SK-N-SH (cell line): ENCODE measurements at regions not wholly inside any gene's neighbourhood (a gene's known extent, or its start where the extent isn't known, plus 50 kb on each side); places are given as distances from the start of the nearest gene placed in this dataset.

ENCODE experiments used
- CTCF ChIA-PET: fragments of 300-600, 350-600 bp; formaldehyde crosslinking; extraction: SDS; loops from one replicate; lab custom pipeline; 2021; lab: Yijun Ruan, JAX
- POLR2A ChIA-PET: fragments of 350-600 bp; sonication (Branson Sonifier 250); formaldehyde crosslinking; extraction: SDS; loops from one replicate; lab custom pipeline; 2020; ENCODE audit warnings: antibody characterized with exemption, inconsistent platforms; lab: Yijun Ruan, JAX
- DNase-seq: peaks from one replicate; pipeline ENCODE4 v3.0.0; 2012
- H2AFZ ChIP-seq: fragments of 200-600 bp; sonication (generic); 2 replicates; pipeline ENCODE4 v1.8.1; 2016; ENCODE audit warnings: antibody characterized with exemption, mild to moderate bottlenecking, low read depth
- H3F3A ChIP-seq: fragments of 200-600 bp; sonication (generic); replicated peaks from 2 replicates; pipeline ENCODE3; 2016; ENCODE audit warnings: antibody characterized with exemption, mild to moderate bottlenecking; ENCODE audit not compliant: insufficient read depth
- H3K27ac ChIP-seq, 2 experiments: fragments of 200-500 bp in 1 of 2; fragments of 200-600 bp in 1 of 2; sonication (Bioruptor generic) in 1 of 2; sonication (generic), shearing (Covaris generic) in 1 of 2; 2 replicates each; pipeline versions ENCODE4 v1.5.1 to v1.6.1; 2014 to 2016; ENCODE audit warnings: low read depth in 2 of 2, inconsistent platforms in 1 of 2, low read length in 1 of 2, mild to moderate bottlenecking in 1 of 2, mixed read lengths in 1 of 2
- H3K27me3 ChIP-seq: fragments of 200-600 bp; sonication (generic), shearing (Covaris generic); 2 replicates; pipeline ENCODE4 v1.6.1; 2016; ENCODE audit warnings: mixed run types; ENCODE audit not compliant: insufficient read depth
- H3K36me3 ChIP-seq, 2 experiments: fragments of 200-500 bp in 1 of 2; fragments of 200-600 bp in 1 of 2; sonication (Bioruptor generic) in 1 of 2; sonication (generic) in 1 of 2; replicated peaks in 1 of 2; 2 replicates each; pipeline versions ENCODE3 to v1.5.1; 2014 to 2016; ENCODE audit warnings: low read length in 1 of 2, mild to moderate bottlenecking in 1 of 2; ENCODE audit not compliant: insufficient read depth in 2 of 2, control insufficient read depth in 1 of 2
- H3K4me1 ChIP-seq, 2 experiments: fragments of 200-500 bp in 1 of 2; fragments of 200-600 bp in 1 of 2; sonication (Bioruptor generic) in 1 of 2; sonication (generic), shearing (Covaris generic) in 1 of 2; 2 replicates each; pipeline versions ENCODE4 v1.5.1 to v1.6.1; 2014 to 2016; ENCODE audit warnings: low read depth in 1 of 2, low read length in 1 of 2, mixed run types in 1 of 2; ENCODE audit not compliant: insufficient read depth in 2 of 2, control insufficient read depth in 1 of 2
- H3K4me2 ChIP-seq: fragments of 200-600 bp; sonication (generic), shearing (Covaris generic); 2 replicates; pipeline ENCODE4 v1.6.1; 2017; ENCODE audit warnings: mixed run types
- H3K4me3 ChIP-seq, 2 experiments: fragments of 200-500 bp in 1 of 2; fragments of 200-600 bp in 1 of 2; sonication (Bioruptor generic) in 1 of 2; sonication (generic), shearing (Covaris generic) in 1 of 2; 2 replicates each; pipeline versions ENCODE4 v1.5.1 to v1.8.1; 2014 to 2016; ENCODE audit warnings: low read depth in 2 of 2, inconsistent platforms in 1 of 2, low read length in 1 of 2, mild to moderate bottlenecking in 1 of 2, mixed read lengths in 1 of 2, moderate library complexity in 1 of 2
- H3K79me2 ChIP-seq: fragments of 200-600 bp; sonication (generic); 2 replicates; pipeline ENCODE4 v1.8.1; 2017; ENCODE audit warnings: mild to moderate bottlenecking; ENCODE audit not compliant: insufficient read depth
- H3K9ac ChIP-seq: fragments of 200-600 bp; sonication (generic); 2 replicates; pipeline ENCODE4 v1.6.1; 2017; ENCODE audit warnings: mixed run types
- H3K9me2 ChIP-seq: fragments of 200-600 bp; sonication (generic); 2 replicates; pipeline ENCODE4 v1.6.1; 2017; ENCODE audit warnings: mixed run types
- H3K9me3 ChIP-seq: fragments of 200-600 bp; sonication (generic); 2 replicates; pipeline ENCODE4 v1.6.1; 2017; ENCODE audit warnings: mixed run types, mild to moderate bottlenecking, moderate library complexity
- H4K20me1 ChIP-seq: fragments of 200-600 bp; sonication (generic); 2 replicates; pipeline ENCODE4 v1.6.1; 2017; ENCODE audit warnings: mild to moderate bottlenecking, mixed run types; ENCODE audit not compliant: insufficient read depth
- EZH2phosphoT487 ChIP-seq: fragments of 200-600 bp; sonication (generic); IDR thresholded peaks from 2 replicates; pipeline ENCODE4 v1.6.1; 2017; ENCODE audit warnings: low read depth, mixed run types, mild to moderate bottlenecking, antibody characterized with exemption, moderate library complexity, borderline replicate concordance
- FOXM1 ChIP-seq: IDR thresholded peaks from 2 replicates; pipeline ENCODE4 v1.4.0; 2012; ENCODE audit warnings: low read depth, mild to moderate bottlenecking
- GATA2 ChIP-seq: sonication (generic); formaldehyde crosslinking; IDR thresholded peaks from 2 replicates; pipeline ENCODE4 v1.5.0; 2020; ENCODE audit warnings: mild to moderate bottlenecking, missing genetic modification reagents
- JUND ChIP-seq: IDR thresholded peaks from 2 replicates; pipeline ENCODE4 v1.4.0; 2012
- PBX3 ChIP-seq: IDR thresholded peaks from 2 replicates; pipeline ENCODE4; 2012
- RAD21 ChIP-seq: IDR thresholded peaks from 2 replicates; pipeline ENCODE4 v1.6.1; 2012; ENCODE audit warnings: mild to moderate bottlenecking, low read length
- RCOR1 ChIP-seq: fragments of 150-350 bp; IDR thresholded peaks from 2 replicates; pipeline ENCODE4 v1.6.1; 2017; ENCODE audit warnings: antibody characterized with exemption, low read length
- RFX5 ChIP-seq: IDR thresholded peaks from 2 replicates; pipeline ENCODE4 v1.6.1; 2012; ENCODE audit warnings: mild to moderate bottlenecking, improper control_type of control experiment, low read length
- RXRA ChIP-seq: IDR thresholded peaks from 2 replicates; pipeline ENCODE4 v1.4.0; 2012; ENCODE audit warnings: low read depth, mild to moderate bottlenecking, borderline replicate concordance
- TEAD4 ChIP-seq: IDR thresholded peaks from 2 replicates; pipeline ENCODE4 v1.4.0; 2012; ENCODE audit warnings: mild to moderate bottlenecking, borderline replicate concordance; ENCODE audit not compliant: insufficient read depth
- ZBTB33 ChIP-seq: IDR thresholded peaks from 2 replicates; pipeline ENCODE4 v1.4.0; 2012; ENCODE audit warnings: low read depth, borderline replicate concordance
- WGBS: methylation state at CpG from one replicate; pipeline ENCODE4 v1.1.6; 2017; ENCODE audit warnings: low lambda C conversion rate; 5-methylcytosine and 5-hydroxymethylcytosine counted together
- TF ChIP-seq, protein P1 (sequence below): IDR thresholded peaks from 2 replicates; pipeline ENCODE4 v1.4.0; 2012; ENCODE audit warnings: low read depth
- TF ChIP-seq, protein P2 (sequence below): IDR thresholded peaks from 2 replicates; pipeline ENCODE4 v1.6.1; 2012; ENCODE audit warnings: mild to moderate bottlenecking, low read depth, low read length, moderate library complexity
- TF ChIP-seq, protein P3 (sequence below): fragments of 150-350 bp; IDR thresholded peaks from 2 replicates; pipeline ENCODE4 v1.6.1; 2017; ENCODE audit warnings: antibody characterized with exemption, low read length, low read depth, borderline replicate concordance

- 44% methylated on average over 2 of the region's 2 CpGs for WGBS
- H3K27me3 ChIP-seq = peaks cover 4% of the 10 kb centered on the region; the same call in 1 of the 2 replicates
- no peaks in the 10 kb centered on the region for H3K4me1 ChIP-seq
- DNase-seq = no peak
- no peak for TF ChIP-seq RAD21
- TF ChIP-seq, protein P1, sequence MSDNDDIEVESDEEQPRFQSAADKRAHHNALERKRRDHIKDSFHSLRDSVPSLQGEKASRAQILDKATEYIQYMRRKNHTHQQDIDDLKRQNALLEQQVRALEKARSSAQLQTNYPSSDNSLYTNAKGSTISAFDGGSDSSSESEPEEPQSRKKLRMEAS = no peak
- TF ChIP-seq RFX5 = no peak
- no peak for TF ChIP-seq FOXM1
- TF ChIP-seq, protein P2, sequence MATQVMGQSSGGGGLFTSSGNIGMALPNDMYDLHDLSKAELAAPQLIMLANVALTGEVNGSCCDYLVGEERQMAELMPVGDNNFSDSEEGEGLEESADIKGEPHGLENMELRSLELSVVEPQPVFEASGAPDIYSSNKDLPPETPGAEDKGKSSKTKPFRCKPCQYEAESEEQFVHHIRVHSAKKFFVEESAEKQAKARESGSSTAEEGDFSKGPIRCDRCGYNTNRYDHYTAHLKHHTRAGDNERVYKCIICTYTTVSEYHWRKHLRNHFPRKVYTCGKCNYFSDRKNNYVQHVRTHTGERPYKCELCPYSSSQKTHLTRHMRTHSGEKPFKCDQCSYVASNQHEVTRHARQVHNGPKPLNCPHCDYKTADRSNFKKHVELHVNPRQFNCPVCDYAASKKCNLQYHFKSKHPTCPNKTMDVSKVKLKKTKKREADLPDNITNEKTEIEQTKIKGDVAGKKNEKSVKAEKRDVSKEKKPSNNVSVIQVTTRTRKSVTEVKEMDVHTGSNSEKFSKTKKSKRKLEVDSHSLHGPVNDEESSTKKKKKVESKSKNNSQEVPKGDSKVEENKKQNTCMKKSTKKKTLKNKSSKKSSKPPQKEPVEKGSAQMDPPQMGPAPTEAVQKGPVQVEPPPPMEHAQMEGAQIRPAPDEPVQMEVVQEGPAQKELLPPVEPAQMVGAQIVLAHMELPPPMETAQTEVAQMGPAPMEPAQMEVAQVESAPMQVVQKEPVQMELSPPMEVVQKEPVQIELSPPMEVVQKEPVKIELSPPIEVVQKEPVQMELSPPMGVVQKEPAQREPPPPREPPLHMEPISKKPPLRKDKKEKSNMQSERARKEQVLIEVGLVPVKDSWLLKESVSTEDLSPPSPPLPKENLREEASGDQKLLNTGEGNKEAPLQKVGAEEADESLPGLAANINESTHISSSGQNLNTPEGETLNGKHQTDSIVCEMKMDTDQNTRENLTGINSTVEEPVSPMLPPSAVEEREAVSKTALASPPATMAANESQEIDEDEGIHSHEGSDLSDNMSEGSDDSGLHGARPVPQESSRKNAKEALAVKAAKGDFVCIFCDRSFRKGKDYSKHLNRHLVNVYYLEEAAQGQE = no peak
- TF ChIP-seq PBX3 = no peak
- TF ChIP-seq TEAD4 = no peak
- no peak for TF ChIP-seq JUND
- no peak for TF ChIP-seq ZBTB33
- TF ChIP-seq, protein P3, sequence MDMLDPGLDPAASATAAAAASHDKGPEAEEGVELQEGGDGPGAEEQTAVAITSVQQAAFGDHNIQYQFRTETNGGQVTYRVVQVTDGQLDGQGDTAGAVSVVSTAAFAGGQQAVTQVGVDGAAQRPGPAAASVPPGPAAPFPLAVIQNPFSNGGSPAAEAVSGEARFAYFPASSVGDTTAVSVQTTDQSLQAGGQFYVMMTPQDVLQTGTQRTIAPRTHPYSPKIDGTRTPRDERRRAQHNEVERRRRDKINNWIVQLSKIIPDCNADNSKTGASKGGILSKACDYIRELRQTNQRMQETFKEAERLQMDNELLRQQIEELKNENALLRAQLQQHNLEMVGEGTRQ = no peak
- TF ChIP-seq RCOR1 = no peak
- no peak for TF ChIP-seq GATA2 (CRISPR knock-in tag)
- no peak for TF ChIP-seq EZH2phosphoT487
- no peak for TF ChIP-seq RXRA
- no peak overlapping the region for H2AFZ ChIP-seq
- H4K20me1 ChIP-seq = no peaks in the 10 kb centered on the region
- POLR2A ChIA-PET = no interaction called here
- H3K4me2 ChIP-seq = no peak overlapping the region
- no peaks in the 10 kb centered on the region; the same call in 1 of the 2 replicates for H3K9me3 ChIP-seq
- no peak overlapping the region for H3K4me3 ChIP-seq
- no peaks in the 10 kb centered on the region for H3F3A ChIP-seq
- no peak overlapping the region for H3K9ac ChIP-seq
- CTCF ChIA-PET = interaction anchor here (1.7 kb wide), 1 partner anchor 163 kb away, joined by 5 read pairs; no protein-coding TSS in a partner anchor
- no peaks in the 10 kb centered on the region for H3K9me2 ChIP-seq
- H3K27ac ChIP-seq = no peak overlapping the region
- no peaks in the 10 kb centered on the region for H3K36me3 ChIP-seq
- H3K79me2 ChIP-seq = no peaks in the 10 kb centered on the region
Measured at GRCh38 chr9:126221480-126221879, 105.1 kb upstream of the MVB12B start.
